Astrocyte of the spinal cord (primary cell): ENCODE measurements at regions not wholly inside any gene's neighbourhood (a gene's known extent, or its start where the extent isn't known, plus 50 kb on each side); places are given as distances from the start of the nearest gene placed in this dataset.

Source experiments
- DNase-seq: peaks from one replicate; pipeline ENCODE4 v3.0.0; 2011; ENCODE audit warnings: low read depth, low spot score
- H3K4me3 ChIP-seq: 2 replicates; pipeline ENCODE4 v1.5.1; 2011; ENCODE audit warnings: low read depth, mild to moderate bottlenecking, low read length, moderate library complexity
- in situ Hi-C: cut with HindIII; loops from 2 replicates; pipeline ENCODE4 v1.10.0; 2017; ENCODE audit warnings: low sequenced_read_pairs
- TF ChIP-seq, protein P1 (sequence below): IDR thresholded peaks from 2 replicates; pipeline ENCODE4 v1.5.1; 2012; ENCODE audit warnings: low read depth, mild to moderate bottlenecking, low read length, inconsistent platforms

DNA sequence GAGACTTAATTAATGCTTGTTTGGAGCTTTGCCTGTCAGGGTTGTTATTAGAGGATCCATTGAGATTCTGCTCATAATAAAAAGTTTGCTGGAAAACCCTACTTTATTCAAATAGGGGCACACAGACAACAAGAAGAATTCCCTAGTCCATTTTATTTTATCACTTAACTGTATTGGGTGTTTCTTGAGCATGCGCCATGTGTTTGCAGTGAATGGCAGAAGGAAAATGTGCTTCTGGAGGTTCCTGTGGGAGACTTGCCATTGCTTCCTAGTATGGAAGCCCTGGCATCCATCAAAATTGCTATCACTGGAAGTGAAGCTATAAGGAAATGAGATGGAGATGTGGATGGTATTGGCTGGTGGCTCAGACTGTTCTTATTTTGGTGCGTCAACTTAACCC lies 106.6 kb upstream of the GALNT18 start:
- TF ChIP-seq, protein P1, sequence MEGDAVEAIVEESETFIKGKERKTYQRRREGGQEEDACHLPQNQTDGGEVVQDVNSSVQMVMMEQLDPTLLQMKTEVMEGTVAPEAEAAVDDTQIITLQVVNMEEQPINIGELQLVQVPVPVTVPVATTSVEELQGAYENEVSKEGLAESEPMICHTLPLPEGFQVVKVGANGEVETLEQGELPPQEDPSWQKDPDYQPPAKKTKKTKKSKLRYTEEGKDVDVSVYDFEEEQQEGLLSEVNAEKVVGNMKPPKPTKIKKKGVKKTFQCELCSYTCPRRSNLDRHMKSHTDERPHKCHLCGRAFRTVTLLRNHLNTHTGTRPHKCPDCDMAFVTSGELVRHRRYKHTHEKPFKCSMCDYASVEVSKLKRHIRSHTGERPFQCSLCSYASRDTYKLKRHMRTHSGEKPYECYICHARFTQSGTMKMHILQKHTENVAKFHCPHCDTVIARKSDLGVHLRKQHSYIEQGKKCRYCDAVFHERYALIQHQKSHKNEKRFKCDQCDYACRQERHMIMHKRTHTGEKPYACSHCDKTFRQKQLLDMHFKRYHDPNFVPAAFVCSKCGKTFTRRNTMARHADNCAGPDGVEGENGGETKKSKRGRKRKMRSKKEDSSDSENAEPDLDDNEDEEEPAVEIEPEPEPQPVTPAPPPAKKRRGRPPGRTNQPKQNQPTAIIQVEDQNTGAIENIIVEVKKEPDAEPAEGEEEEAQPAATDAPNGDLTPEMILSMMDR, result no peak
- in situ Hi-C loops, result no loop called here
- H3K4me3 ChIP-seq, result no peak overlapping the region
- DNase-seq, result no peak

GRCh38 chr11:11725438-11725837 lies 103.6 kb upstream of the GALNT18 start:
- in situ Hi-C loops, result no loop called here
- no peak overlapping the region for H3K4me3 ChIP-seq
- DNase-seq, result no peak
- TF ChIP-seq, protein P1, result no peak

GRCh38 chr11:11724994-11725393 lies 103.2 kb upstream of the GALNT18 start:
- H3K4me3 ChIP-seq, result no peak overlapping the region
- TF ChIP-seq, protein P1, result no peak
- in situ Hi-C loops, result no loop called here
- DNase-seq, result no peak

DNA sequence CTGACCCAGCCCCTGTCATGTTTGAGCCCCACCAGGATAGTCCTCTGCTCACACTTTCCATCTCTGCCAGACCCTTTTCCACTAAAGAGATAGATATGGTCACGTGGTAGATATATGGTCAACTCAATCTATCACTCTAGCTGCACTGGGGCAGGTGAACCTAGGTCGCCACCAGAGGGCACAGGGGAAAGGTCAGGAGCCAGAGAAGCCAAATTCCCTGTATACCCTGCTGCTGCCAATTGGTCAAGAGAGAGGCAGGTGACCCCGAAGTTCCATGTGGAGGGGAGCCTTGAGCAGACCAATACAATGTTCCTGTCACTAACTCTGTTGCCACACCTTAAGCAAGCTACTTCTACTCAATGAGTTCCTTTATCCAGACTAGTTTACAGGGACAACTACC lies 101.1 kb upstream of the GALNT18 start:
- TF ChIP-seq, protein P1, result no peak
- in situ Hi-C loops, result no loop called here
- no peak overlapping the region for H3K4me3 ChIP-seq
- no peak for DNase-seq

DNA sequence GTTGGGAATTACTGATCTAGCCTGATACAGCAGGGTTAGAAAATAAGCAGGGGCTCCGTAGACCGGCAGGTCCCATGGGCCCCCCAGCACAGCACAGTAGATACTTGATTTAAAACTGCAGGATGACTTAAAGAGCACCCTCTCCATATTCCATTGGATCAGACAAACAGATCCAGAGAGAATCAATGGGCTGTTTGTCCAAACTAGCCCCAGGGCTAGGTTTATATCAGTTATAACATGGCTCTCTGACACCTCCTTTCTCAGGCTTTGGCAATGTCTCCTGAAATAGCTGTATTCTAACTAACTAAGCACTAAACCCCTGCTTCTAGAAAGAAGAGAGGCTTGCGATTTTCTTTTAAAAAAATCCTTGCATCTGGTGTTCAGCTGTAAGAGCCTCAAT lies 100.4 kb upstream of the GALNT18 start:
- no peak for DNase-seq
- H3K4me3 ChIP-seq, result no peak overlapping the region
- TF ChIP-seq, protein P1, result no peak
- in situ Hi-C loops, result no loop called here

DNA sequence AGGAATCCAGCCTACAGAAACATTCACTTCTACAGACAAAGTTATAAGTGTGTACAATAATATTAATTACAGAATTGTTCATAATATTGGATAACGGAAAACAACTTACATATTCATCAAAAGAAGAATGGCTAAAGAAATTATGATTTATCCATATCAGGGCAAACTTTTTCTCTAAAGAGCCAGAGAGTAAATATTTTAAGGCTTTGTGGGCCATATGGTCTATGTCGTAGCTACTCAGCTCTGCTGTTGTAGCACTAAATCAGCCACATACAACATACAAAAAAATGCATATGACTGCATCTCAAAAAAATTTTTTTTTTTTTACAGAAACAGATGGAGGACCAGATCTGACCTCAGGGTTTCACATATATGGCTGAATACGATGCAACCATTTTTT lies 96.7 kb upstream of the GALNT18 start:
- TF ChIP-seq, protein P1, result no peak
- H3K4me3 ChIP-seq, result no peak overlapping the region
- DNase-seq, result no peak
- in situ Hi-C loops, result no loop called here
